GM18861 (cell line): ENCODE measurements at regions not wholly inside any gene's neighbourhood (a gene's known extent, or its start where the extent isn't known, plus 50 kb on each side); places are given as distances from the start of the nearest gene placed in this dataset.
"Not testable (repeated sequence)": the region's sequence is repeated elsewhere in the genome, so short reads cannot be mapped to it uniquely, and the experiment has no call there.

ENCODE experiments used
- ATAC-seq: cut with Tn5 transposase; IDR thresholded peaks from one replicate; pipeline ENCODE4 v1.9.1; 2021; ENCODE audit not compliant: unreplicated experiment

- no peak for ATAC-seq
These were observed 191.3 kb upstream of the NREP start for GRCh38 chr5:111948092-111948841.

DNA sequence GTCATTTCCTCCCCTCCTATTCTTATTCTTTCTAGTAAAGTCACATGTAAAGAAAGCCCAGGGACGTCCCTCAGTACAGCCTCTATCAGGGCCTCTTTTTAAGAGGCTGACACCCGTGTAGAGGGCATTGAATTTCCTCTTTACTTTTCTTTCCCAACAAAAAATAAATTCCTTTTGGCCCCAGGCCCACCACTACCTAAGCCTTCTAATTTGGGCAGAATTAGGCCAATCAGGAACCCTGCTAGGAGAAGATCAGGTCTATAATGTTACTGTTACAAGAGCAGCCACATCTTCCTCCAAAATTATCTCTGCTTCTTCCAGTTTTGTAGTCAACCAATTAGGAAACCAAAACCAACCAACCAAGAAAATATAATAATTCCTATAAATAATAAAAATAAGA is 189.6 kb upstream of the NREP start:
- ATAC-seq, result no peak

GRCh38 chr5:111945535-111945934 is 188.5 kb upstream of the NREP start:
- no peak for ATAC-seq

- no peak for ATAC-seq
These were observed 185.8 kb upstream of the NREP start for GRCh38 chr5:111942661-111943401.

GRCh38 chr5:111942201-111942600 is 185.2 kb upstream of the NREP start:
- ATAC-seq, result no peak

GRCh38 chr5:111937094-111937493 is 180.1 kb upstream of the NREP start:
- no peak for ATAC-seq

DNA sequence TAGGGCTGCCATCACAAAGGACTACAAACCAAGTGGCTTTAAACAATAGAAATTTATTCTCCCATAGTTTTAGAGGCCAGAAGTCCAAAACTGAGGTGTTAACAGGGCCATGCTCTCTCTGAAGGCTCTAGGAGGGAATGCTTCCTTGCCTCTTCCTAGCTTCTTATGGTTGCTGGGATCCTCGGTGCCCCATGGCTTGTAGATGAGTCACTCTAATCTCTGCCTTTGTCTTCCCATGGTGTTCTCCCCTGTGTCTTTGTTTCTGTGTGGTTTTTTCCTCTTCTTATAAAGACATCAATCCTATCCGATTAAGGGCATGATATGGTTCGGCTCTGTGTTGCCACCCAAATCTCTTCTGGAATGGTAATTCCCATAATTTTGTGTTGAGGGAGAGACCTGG is 178.8 kb upstream of the NREP start:
- ATAC-seq, result no peak

- no peak for ATAC-seq
These were observed 178.0 kb upstream of the NREP start for GRCh38 chr5:111935009-111935408.

- ATAC-seq, result no peak
These were observed 177.5 kb upstream of the NREP start for GRCh38 chr5:111934511-111934910.

DNA sequence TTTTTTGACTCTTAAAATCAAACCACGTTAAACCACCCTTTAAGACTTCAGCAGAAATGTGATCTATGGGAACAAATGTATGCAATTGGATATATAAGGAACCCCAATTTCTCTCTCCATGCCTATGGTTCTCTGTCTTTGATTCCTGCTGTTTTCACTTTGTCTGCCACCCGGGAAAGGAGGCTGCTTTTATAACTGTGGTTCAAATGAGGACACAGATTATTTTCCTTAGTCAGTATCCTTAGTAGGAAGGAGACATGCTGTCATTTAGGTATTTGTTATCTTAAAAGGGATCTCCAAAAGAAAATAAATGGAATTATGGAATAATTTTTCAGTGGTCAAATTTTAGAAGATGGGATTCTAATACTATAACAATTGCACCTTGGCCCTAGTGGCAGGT is 176.1 kb upstream of the NREP start:
- no peak for ATAC-seq

DNA sequence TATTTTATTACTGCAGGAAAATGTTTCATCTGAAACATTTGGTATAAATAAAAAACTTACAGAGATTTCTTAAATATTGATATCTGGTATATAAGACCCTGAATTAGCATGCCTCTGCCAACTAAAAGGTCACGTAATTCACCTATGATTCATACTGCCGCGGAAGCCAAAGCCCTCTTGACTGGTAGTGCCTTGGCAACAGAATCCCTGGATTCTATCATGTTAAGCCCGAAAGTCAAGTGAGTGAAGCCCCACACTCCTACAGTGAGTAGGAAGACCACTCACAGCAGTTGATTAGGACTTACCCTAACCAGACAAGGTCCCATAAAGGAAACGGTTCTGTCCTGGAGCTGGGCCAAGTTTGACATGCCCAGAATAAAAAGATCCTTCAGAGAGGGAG is 175.6 kb upstream of the NREP start:
- no peak for ATAC-seq

- ATAC-seq, result no peak
These were observed 175.2 kb upstream of the NREP start for GRCh38 chr5:111932199-111932598.

DNA sequence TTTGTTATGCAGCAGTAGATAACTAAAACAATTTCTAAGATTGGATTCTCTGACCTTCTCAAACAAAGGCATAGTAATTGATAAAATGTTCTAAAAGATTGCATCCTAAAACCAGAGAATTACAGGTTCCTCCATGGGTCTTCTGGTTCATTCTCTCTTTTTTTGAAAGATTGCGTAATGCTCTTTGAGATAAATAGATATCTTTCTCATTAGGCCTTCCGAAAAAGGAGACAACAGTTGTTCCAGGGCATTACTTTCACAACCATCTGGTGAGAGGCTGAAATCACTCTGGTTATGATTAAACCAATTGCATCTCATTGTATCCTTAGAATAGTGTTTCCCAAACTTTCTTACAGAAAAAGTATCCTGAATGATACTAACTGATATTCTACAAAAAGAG is 174.7 kb upstream of the NREP start:
- no peak for ATAC-seq

GRCh38 chr5:111930905-111931461 is 174.0 kb upstream of the NREP start:
- ATAC-seq, result no peak

DNA sequence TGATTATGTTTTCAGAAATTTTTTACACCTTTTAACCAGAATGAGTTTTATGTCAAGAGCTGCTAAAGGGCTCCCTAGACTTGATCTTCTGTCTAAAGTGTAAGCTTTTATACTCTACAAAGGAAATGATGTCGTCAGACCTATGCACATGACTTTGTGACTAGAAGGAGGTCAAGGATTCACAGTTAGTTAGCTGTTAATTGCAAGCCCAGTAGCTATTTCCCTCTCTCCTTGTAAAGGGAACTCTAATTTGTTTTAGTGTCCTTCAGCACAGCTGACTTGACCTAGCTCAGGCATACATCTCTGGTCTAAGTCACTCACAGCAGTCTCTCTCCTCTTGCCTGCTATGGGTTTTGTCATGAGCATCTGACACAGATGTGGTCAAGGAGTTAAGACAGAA is 173.5 kb upstream of the NREP start:
- no peak for ATAC-seq

- ATAC-seq, result no peak
These were observed 172.9 kb upstream of the NREP start for GRCh38 chr5:111929867-111930266.

DNA sequence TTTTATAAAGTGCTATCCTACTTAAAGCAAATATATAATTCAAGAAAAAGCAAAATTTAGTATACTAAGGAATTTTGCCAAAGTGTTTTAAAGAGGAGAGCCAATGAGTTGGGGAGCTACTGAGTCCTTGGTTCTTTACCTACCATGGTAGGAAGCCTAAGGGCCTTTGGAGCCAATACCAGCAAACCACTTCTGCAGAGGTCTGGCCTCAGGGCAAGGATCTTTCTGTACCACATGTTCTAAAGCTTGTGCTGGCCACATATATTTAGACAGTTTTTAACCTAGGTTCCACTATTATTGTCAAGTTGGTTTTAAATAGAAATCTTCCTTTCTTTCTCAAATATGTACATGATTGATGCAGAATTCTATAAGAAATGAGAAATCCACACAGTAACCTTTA is 172.3 kb upstream of the NREP start:
- no peak for ATAC-seq

DNA sequence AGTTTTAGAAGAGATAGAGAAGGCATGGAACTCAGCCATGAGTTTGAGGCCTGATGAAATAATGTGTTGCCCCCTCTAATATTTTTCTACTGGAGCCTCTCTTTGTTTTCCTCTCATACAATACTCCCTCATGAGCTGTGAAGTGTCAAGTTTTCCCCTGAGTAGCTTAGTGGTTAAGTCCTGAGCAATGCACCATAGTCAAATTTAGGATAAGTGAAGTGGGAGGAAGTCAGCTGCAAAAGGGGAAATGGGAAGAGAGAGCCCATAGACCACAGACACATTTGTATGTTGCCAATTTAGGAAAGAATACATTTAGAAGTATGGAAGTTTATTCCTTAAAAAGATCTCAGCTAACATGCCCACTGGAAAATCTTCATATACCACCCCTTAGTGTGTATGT is 171.5 kb upstream of the NREP start:
- ATAC-seq, result no peak

GRCh38 chr5:111927191-111927590 is 170.2 kb upstream of the NREP start:
- no peak for ATAC-seq

GRCh38 chr5:111926026-111926425 is 169.0 kb upstream of the NREP start:
- ATAC-seq, result no peak

DNA sequence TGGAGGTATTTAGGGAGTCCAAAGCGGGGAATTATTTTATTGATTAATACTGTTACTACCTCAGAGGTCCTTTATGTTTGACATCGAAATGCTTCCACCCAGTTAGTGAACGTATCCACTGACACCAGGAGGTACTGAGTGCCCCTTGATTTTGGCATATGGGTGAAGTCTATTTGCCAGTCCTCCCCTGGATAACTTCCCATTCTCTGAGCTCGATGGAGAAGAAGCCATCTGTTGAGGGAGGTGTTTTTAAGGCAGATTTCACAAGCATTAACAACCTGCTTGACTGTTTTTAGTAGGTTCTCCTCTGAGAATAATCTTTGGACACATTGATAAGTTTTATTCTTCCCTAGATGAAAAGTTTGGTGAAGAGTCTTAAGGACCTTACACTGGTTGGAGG is 165.3 kb upstream of the NREP start:
- no peak for ATAC-seq

GRCh38 chr5:111921691-111922090 is 164.7 kb upstream of the NREP start:
- ATAC-seq, result not testable (repeated sequence)
